Fibroblast of the conjunctiva (primary cell): ENCODE measurements at regions not wholly inside any gene's neighbourhood (a gene's known extent, or its start where the extent isn't known, plus 50 kb on each side); places are given as distances from the start of the nearest gene placed in this dataset.

Experiments used
- DNase-seq: peaks from one replicate; pipeline ENCODE4 v3.0.0-alpha.2; 2010; ENCODE audit warnings: low read depth

DNA sequence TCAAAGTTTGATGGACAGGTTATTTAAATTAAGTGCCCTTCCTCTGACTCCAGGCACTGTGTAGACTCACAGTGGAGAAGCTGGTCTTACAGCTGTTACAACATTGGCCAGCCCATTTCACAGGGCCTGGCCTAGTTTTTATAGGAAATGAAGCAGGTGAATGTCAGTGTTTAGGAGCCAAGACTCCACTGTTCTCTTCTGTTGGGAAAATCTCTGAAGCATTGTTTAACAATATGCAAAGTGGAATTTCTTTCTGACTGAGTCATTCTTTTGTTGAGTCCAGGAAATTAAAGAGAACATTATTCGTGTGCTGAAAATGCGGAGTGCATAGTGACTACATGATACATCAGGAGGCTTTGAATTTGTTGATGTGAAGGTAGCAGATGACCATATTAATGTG is 64.7 kb downstream of the ARRDC4 start:
- DNase-seq: no peak

DNA sequence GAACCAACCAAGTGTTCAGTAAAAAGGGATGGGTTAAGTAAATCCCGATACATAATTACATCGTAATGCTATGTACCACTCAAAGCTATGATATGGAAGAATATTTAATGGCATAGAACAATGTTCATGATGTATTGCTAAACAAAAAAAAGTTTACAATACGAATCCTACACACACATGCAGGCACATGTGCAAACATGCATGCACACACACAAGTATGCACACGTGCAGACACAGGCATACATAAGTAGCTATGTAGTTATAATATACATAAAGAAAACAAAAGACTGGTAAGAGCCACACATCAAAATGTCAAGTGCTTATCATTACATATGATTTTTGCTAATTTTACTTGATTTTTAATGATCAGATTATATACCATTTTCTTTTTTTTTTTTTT is 74.2 kb downstream of the ARRDC4 start:
- DNase-seq: no peak

DNA sequence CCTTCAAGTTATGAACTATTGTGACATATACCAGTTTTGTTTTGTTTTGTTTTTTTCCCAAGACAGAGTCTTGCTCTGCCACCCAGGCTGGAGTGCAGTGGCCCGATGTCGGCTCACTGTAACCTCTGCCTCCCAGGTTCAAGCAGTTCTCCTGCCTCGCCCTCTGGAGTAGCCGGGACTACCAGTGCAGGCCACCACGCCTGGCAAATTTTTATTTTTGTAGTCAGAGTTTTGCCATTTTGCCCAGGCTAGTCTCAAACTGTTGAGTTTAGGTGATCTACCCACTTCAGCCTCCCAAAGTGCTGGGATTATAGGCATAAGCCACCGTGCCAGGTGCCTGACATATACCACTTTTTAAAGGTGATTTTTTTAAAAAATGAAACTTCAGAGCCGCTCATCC is 74.6 kb downstream of the ARRDC4 start:
- no peak for DNase-seq

DNA sequence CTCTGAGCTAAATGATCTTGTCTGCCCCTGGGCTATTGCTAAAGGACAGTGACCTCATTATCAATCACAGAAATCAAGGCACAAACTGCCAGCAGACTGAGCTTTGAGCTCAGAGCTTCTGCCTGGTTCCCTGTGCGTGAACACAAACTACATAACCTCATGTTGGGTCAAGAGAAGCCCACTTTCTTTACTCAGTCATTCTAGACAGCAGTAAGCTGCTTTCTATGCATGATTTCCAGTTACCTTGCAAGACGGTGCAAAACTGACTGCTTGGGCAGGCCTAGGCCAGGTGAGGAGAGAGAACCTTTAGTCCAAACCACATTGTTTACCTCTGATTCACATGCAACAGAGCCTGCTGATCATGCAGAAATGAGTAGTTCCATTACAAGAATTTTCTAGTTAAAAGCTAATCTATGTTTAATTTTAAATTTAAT is 75.1 kb downstream of the ARRDC4 start:
- no peak for DNase-seq

GRCh38 chr15:98039596-98039995 is 79.1 kb downstream of the ARRDC4 start:
- DNase-seq: no peak

DNA sequence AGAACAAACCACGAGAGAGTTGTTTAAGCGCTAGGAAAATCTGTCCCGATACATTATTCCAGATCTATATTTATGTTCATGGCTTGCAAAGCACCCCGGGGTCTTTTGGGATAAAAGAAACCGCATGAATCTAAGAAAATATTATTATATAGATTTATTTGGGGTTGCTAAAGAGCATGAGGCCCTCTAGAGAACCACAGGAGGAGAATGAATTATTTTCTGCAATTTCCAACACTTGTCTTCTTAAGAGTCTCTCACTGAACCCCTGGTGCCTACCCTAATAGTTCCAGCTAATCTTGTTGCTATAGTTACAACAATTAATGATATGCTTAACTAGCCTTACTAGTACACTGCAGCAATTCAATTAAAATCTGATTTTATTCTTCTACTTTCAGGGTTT is 79.6 kb downstream of the ARRDC4 start:
- DNase-seq: no peak

- DNase-seq: no peak
Observed at GRCh38 chr15:98043160-98044014, 82.9 kb downstream of the ARRDC4 start.

DNA sequence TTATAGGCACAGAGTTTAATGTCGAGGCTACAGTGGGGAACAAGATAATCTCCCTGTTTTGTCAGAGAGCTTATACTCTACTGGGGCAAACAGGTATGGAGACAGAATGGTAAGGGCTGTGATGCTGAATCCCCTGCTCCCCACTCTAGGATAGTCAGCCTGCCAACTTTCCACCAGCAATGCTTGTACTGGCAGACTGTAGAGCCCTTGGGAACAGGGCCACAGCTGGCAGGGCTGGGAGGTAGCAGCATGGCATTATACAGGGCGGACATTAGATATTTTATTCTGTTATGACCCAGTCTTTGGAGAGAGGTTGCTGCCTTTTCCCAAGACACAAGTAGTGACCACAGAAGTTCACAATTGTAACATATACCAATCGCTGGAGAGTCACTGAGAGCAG is 91.2 kb downstream of the ARRDC4 start:
- no peak for DNase-seq

GRCh38 chr15:98057453-98057852 is 97.0 kb downstream of the ARRDC4 start:
- no peak for DNase-seq

DNA sequence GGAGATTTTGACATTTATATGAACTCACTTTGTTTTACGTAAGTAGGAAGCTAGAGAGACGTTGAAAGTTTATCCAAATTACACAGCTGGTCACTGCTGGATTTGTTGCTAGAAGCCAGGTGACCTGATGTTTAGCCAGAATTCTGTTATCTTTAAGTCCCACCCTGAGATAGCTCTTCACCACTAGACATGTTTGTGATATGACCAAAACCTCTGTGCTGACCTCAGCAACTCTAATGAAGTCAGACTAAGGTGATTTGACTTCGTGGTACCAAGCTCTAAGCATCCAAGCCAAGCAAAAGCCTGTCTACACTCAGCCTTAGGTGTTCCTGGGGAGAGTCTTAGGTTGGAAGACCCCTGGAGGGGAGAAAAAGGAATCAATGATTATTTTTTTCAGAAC is 102.4 kb downstream of the ARRDC4 start:
- DNase-seq: no peak

DNA sequence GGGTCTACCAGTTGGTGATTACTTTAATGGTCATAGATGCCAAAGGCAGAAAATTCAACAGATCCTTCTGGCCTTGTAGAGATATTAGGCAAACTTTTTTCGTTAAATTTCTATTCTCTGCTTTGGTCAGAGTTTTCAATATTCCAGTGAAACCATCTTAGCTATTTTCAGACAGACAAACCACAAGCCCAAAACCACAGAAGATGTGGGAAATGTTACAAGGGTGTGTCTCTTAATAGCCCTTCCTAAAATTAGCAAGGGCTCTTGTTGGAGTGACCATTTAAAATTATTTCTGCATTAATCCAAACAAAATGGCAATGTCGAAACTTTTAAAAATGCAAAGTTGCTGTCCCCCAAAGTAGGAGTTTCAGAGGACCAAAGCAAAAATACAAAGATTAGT is 102.8 kb downstream of the ARRDC4 start:
- no peak for DNase-seq

DNA sequence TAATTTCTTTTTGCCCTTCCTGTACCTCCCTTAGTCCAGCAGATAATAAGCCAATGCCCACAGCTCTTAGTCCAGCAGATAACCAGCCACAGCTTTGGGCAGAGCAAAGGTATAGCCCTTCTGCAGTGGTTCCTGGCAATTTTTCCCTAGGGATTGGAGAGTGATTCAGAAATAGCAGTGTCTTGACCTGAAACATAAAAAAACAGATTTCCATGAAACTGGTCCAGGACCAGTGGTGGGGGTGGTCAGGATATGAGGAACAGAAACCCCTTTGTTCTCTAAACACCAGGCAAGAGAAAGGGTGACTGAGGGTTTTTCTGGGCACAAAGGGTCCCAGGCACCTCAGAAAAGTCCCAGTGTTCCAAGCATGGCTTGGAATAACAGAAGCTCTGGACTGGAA is 103.4 kb downstream of the ARRDC4 start:
- DNase-seq: no peak

- DNase-seq: no peak
Observed at GRCh38 chr15:98067339-98067738, 106.8 kb downstream of the ARRDC4 start.

- no peak for DNase-seq
Observed at GRCh38 chr15:98069256-98069655, 108.8 kb downstream of the ARRDC4 start.

DNA sequence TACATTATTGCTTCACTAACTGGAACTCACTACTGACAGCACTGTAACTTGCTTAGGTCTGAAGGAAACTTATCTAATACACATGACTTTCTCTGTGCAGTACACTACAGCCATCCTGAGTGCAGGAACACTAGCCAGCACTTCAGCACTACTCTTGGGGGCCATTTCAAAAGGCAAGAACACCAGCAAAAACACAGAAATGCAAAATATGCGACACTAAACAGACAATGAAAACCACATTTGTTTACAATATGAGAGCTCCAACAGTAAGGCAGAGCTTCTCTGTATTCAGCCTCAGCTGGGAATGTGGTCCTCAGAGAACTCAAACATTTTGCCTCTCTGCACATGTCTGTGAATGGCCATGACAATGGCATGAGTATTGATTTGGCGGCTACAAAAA is 109.6 kb downstream of the ARRDC4 start:
- DNase-seq: no peak

DNA sequence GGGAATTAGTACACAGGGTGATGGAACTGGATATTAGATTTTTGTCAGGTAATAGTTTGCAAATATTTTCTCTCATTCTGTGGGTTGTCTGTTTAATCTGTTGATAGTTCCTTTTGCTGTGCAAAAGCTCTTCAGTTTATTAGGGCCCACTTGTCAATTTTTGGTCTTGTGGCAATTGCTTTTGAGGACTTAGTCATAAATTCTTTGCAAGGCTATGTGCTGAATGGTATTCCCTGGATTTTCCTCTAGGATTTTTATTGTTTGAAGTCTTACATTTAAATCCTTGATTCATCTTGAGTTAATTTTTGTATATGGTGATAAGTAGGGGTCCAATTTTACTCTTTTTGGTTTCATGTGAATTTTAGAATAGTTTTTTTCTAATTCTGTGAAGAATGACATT is 111.3 kb downstream of the ARRDC4 start:
- no peak for DNase-seq

GRCh38 chr15:98075441-98075840 is 114.9 kb downstream of the ARRDC4 start:
- no peak for DNase-seq

GRCh38 chr15:98076021-98076816 is 115.7 kb downstream of the ARRDC4 start:
- no peak for DNase-seq

GRCh38 chr15:98077186-98077585 is 116.7 kb downstream of the ARRDC4 start:
- no peak for DNase-seq

GRCh38 chr15:98080791-98081190 is 120.3 kb downstream of the ARRDC4 start:
- no peak for DNase-seq

- no peak for DNase-seq
Observed at GRCh38 chr15:98083203-98083910, 122.9 kb downstream of the ARRDC4 start.

DNA sequence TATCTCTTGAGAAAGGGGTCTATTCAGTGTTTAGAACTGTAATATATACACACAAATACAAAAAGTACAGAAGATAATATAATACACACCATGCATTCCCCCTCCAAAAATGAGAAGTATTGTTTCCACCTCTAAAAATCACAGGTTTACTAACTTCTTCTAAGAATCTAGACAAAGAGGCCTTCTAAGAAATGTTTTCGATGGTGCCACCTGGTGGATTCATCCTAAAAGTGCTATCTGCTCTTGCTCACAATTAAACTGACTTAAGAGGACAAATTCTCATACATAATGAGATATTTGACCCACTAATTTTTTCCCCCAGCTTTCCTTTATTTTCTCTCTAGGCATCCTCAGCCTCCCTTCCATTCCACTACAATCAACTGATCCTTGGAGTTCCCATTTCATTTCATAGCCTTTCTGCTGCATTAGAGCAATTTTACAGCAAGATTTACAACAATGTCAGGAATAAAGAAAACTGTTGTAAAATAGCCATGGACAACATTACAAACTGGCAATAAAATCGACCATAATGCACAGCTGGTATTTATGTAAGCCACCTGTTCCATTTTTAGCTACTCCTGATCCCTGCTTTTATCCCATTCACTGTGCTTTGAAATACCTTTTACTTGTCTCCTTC is 124.6 kb downstream of the ARRDC4 start:
- DNase-seq: peak; percentile 65
